Endodermal cell (in vitro differentiated cells): ENCODE measurements at regions not wholly inside any gene's neighbourhood (a gene's known extent, or its start where the extent isn't known, plus 50 kb on each side); places are given as distances from the start of the nearest gene placed in this dataset.

Experiments used
- DNase-seq: peaks from one replicate; pipeline ENCODE4 v3.0.0-alpha.2; 2017
- H3K27ac ChIP-seq: 2 replicates; pipeline ENCODE4 v1.5.1; 2013; ENCODE audit warnings: mild to moderate bottlenecking, low read depth, low read length, moderate library complexity
- H3K27me3 ChIP-seq: 2 replicates; pipeline ENCODE4 v1.6.1; 2013; ENCODE audit warnings: mild to moderate bottlenecking, low read length, moderate library complexity; ENCODE audit not compliant: insufficient read depth, control insufficient read depth, poor library complexity, severe bottlenecking
- H3K36me3 ChIP-seq: 2 replicates; pipeline ENCODE4 v1.7.0; 2013; ENCODE audit warnings: mild to moderate bottlenecking, low read length, moderate library complexity; ENCODE audit not compliant: control insufficient read depth, insufficient read depth
- H3K4me1 ChIP-seq: one replicate; pipeline ENCODE4 v1.7.0; 2013; ENCODE audit warnings: low read length; ENCODE audit not compliant: control insufficient read depth, insufficient read depth
- H3K4me3 ChIP-seq: 2 replicates; pipeline ENCODE4 v1.5.1; 2013; ENCODE audit warnings: mild to moderate bottlenecking, low read length, moderate library complexity
- H3K9ac ChIP-seq: 2 replicates; pipeline ENCODE4 v1.6.1; 2013; ENCODE audit warnings: mild to moderate bottlenecking, low read length, moderate library complexity; ENCODE audit not compliant: poor library complexity, severe bottlenecking; ENCODE audit errors: extremely low read depth
- H3K9me3 ChIP-seq: 2 replicates; pipeline ENCODE4 v1.6.1; 2013; ENCODE audit warnings: mild to moderate bottlenecking, low read length, moderate library complexity; ENCODE audit not compliant: control insufficient read depth
- H3K27ac Mint-ChIP-seq: 2 replicates; pipeline ENCODE4 v1.8.0; 2020; ENCODE audit warnings: mixed read lengths
- H3K27me3 Mint-ChIP-seq: 2 replicates; pipeline ENCODE4 v1.8.0; 2021; ENCODE audit warnings: mild to moderate bottlenecking, mixed read lengths; ENCODE audit not compliant: insufficient read depth
- H3K36me3 Mint-ChIP-seq: 2 replicates; pipeline ENCODE4 v1.8.0; 2020; ENCODE audit warnings: low read depth, mixed read lengths
- H3K4me1 Mint-ChIP-seq: 2 replicates; pipeline ENCODE4 v1.8.0; 2020; ENCODE audit warnings: mixed read lengths
- H3K4me3 Mint-ChIP-seq: 2 replicates; pipeline ENCODE4 v1.8.0; 2020; ENCODE audit warnings: mild to moderate bottlenecking, moderate library complexity, mixed read lengths
- H3K9me3 Mint-ChIP-seq: 2 replicates; pipeline ENCODE4 v1.8.0; 2020; ENCODE audit warnings: mild to moderate bottlenecking, mixed read lengths
- CTCF ChIP-seq: fragments of 200-600 bp; sonication (generic); conservative IDR thresholded peaks from 2 replicates; pipeline ENCODE4 v1.5.0; 2021; ENCODE audit warnings: antibody characterized with exemption, mild to moderate bottlenecking
- WGBS, 2 experiments: methylation state at CpG; one replicate each; pipeline versions ENCODE4 v1.1.5 to v1.1.7; 2013; ENCODE audit warnings: missing lambda C conversion rate in 2 of 2, mixed read lengths in 1 of 2; ENCODE audit not compliant: insufficient coverage in 1 of 2, insufficient read length in 1 of 2; 5-methylcytosine and 5-hydroxymethylcytosine counted together

- no peaks in the 10 kb centered on the region for H3K27me3 Mint-ChIP-seq
- H3K9me3 ChIP-seq = peaks cover 13% of the 10 kb centered on the region
- no peak overlapping the region for H3K4me3 Mint-ChIP-seq
- WGBS, 2 experiments = 80 to 81% methylated on average over 1 of the region's 1 CpG
- no peak overlapping the region for H3K27ac ChIP-seq
- H3K4me3 ChIP-seq = no peak overlapping the region
- peak; percentile 72 for DNase-seq
- peaks cover 18% of the 10 kb centered on the region for H3K9me3 Mint-ChIP-seq
- H3K27ac Mint-ChIP-seq = peak overlapping the region; percentile 12
- H3K36me3 ChIP-seq = no peaks in the 10 kb centered on the region
- H3K36me3 Mint-ChIP-seq = peaks cover 2% of the 10 kb centered on the region
- H3K4me1 Mint-ChIP-seq = peaks cover 9% of the 10 kb centered on the region
- no peak overlapping the region for H3K9ac ChIP-seq
- no peaks in the 10 kb centered on the region for H3K27me3 ChIP-seq
- peak; percentile 79 for TF ChIP-seq CTCF
- H3K4me1 ChIP-seq = no peaks in the 10 kb centered on the region
Observed at GRCh38 chr11:111069066-111069465, 176.5 kb upstream of the POU2AF2 start.

GRCh38 chr11:111067994-111068393 lies 177.5 kb upstream of the POU2AF2 start:
- no peak overlapping the region for H3K27ac ChIP-seq
- H3K27me3 ChIP-seq = no peaks in the 10 kb centered on the region
- H3K4me3 Mint-ChIP-seq = no peak overlapping the region
- no peak overlapping the region for H3K4me3 ChIP-seq
- H3K4me1 Mint-ChIP-seq = peaks cover 12% of the 10 kb centered on the region
- no peak overlapping the region for H3K27ac Mint-ChIP-seq
- TF ChIP-seq CTCF = no peak
- H3K36me3 Mint-ChIP-seq = peaks cover 2% of the 10 kb centered on the region
- H3K27me3 Mint-ChIP-seq = no peaks in the 10 kb centered on the region
- H3K9me3 Mint-ChIP-seq = peaks cover 18% of the 10 kb centered on the region
- WGBS, 2 experiments = 100% methylated on average over 1 of the region's 1 CpG; no CpG with 5 or more reads in 1 of the 2 experiments
- peaks cover 13% of the 10 kb centered on the region for H3K9me3 ChIP-seq
- no peak overlapping the region for H3K9ac ChIP-seq
- no peaks in the 10 kb centered on the region for H3K36me3 ChIP-seq
- no peak for DNase-seq
- H3K4me1 ChIP-seq = no peaks in the 10 kb centered on the region

GRCh38 chr11:111066846-111067245 lies 178.7 kb upstream of the POU2AF2 start:
- no peak overlapping the region for H3K4me3 ChIP-seq
- no peak overlapping the region for H3K4me3 Mint-ChIP-seq
- peaks cover 2% of the 10 kb centered on the region for H3K36me3 Mint-ChIP-seq
- no peaks in the 10 kb centered on the region for H3K27me3 Mint-ChIP-seq
- H3K27me3 ChIP-seq = no peaks in the 10 kb centered on the region
- H3K27ac ChIP-seq = no peak overlapping the region
- peaks cover 12% of the 10 kb centered on the region for H3K4me1 Mint-ChIP-seq
- no peak overlapping the region for H3K27ac Mint-ChIP-seq
- 89 to 100% methylated on average over 1 to 2 of the region's 2 CpGs for WGBS, 2 experiments
- no peaks in the 10 kb centered on the region for H3K4me1 ChIP-seq
- no peak for DNase-seq
- no peaks in the 10 kb centered on the region for H3K36me3 ChIP-seq
- H3K9me3 Mint-ChIP-seq = peaks cover 18% of the 10 kb centered on the region
- H3K9me3 ChIP-seq = peaks cover 13% of the 10 kb centered on the region
- no peak for TF ChIP-seq CTCF
- H3K9ac ChIP-seq = no peak overlapping the region
